T-cell (primary cell): ENCODE measurements at regions not wholly inside any gene's neighbourhood (a gene's known extent, or its start where the extent isn't known, plus 50 kb on each side); places are given as distances from the start of the nearest gene placed in this dataset.
"Not testable (repeated sequence)": the region's sequence is repeated elsewhere in the genome, so short reads cannot be mapped to it uniquely, and the experiment has no call there.

ENCODE experiments used
- ATAC-seq, 4 experiments: fragments of 200-7000 bp in 3 of 4; fragments of 150-1000 bp in 1 of 4; cut with Tn5 transposase; replicated peaks in 1 of 4; 1 replicate in 3 of 4; 2 replicates in 1 of 4; pipeline ENCODE4 v1.10.0; 2021; ENCODE audit warnings: moderate library complexity in 3 of 4, mild to moderate bottlenecking in 2 of 4, moderate number of reproducible peaks in 1 of 4
- CTCF ChIA-PET, 2 donors: fragments of 300-600 bp; sonication (Branson Sonifier 250); formaldehyde crosslinking; loops; one replicate each; lab custom pipeline; 2022; ENCODE audit warnings: antibody characterized with exemption in 2 of 2; lab: Charles Lee
- POLR2A ChIA-PET, 2 donors: fragments of 300-600 bp; sonication (Branson Sonifier 250); formaldehyde crosslinking; loops; one replicate each; lab custom pipeline; 2022; ENCODE audit warnings: antibody characterized with exemption in 2 of 2; lab: Charles Lee
- DNase-seq, 35 experiments: peaks; one replicate each; pipeline versions ENCODE4 v3.0.0 to v3.0.0-alpha.2; 2013 to 2023
- H3K27ac ChIP-seq: one replicate; pipeline ENCODE4 v1.5.1; 2013; ENCODE audit warnings: low read length
- H3K27me3 ChIP-seq, 2 experiments: replicated peaks in 1 of 2; 1 replicate in 1 of 2; 2 replicates in 1 of 2; pipeline versions ENCODE4 v1.6.1 to v1.7.0; 2013; ENCODE audit warnings: low read length in 1 of 2, mixed read lengths in 1 of 2; ENCODE audit not compliant: control insufficient read depth in 2 of 2, insufficient read depth in 2 of 2; ENCODE audit errors: extremely low read depth in 1 of 2
- H3K36me3 ChIP-seq, 2 donors: 1 replicate in 1 of 2; 2 replicates in 1 of 2; pipeline versions ENCODE4 v1.6.1 to v1.7.0; 2013; ENCODE audit warnings: low read length in 1 of 2; ENCODE audit not compliant: control insufficient read depth in 2 of 2, insufficient read depth in 1 of 2; ENCODE audit errors: extremely low read depth in 1 of 2
- H3K4me1 ChIP-seq, 2 experiments: 1 replicate in 1 of 2; 2 replicates in 1 of 2; pipeline versions ENCODE4 v1.6.1 to v1.7.0; 2013; ENCODE audit warnings: low read length in 2 of 2, mixed read lengths in 1 of 2; ENCODE audit not compliant: insufficient read depth in 2 of 2, control insufficient read depth in 1 of 2; ENCODE audit errors: extremely low read depth in 1 of 2
- H3K4me3 ChIP-seq, 2 donors: 1 replicate in 1 of 2; 2 replicates in 1 of 2; pipeline versions ENCODE4 v1.5.1 to v1.7.0; 2013; ENCODE audit warnings: mild to moderate bottlenecking in 2 of 2, low read length in 1 of 2, moderate library complexity in 1 of 2; ENCODE audit not compliant: control insufficient read depth in 1 of 2; ENCODE audit errors: extremely low read depth in 1 of 2
- H3K9me3 ChIP-seq: 2 replicates; pipeline ENCODE4 v1.7.0; 2013
- H3K27ac Mint-ChIP-seq, 2 donors: one replicate each; pipeline ENCODE4 v1.8.0; 2020 to 2021; ENCODE audit warnings: mild to moderate bottlenecking in 2 of 2, mixed read lengths in 2 of 2
- H3K27me3 Mint-ChIP-seq, 2 donors: one replicate each; pipeline ENCODE4 v1.8.0; 2021 to 2022; ENCODE audit warnings: mixed read lengths in 2 of 2
- H3K36me3 Mint-ChIP-seq: one replicate; pipeline ENCODE4 v1.8.0; 2021; ENCODE audit warnings: mixed read lengths
- H3K4me1 Mint-ChIP-seq, 3 donors: one replicate each; pipeline ENCODE4 v1.8.0; 2020 to 2022; ENCODE audit warnings: mixed read lengths in 3 of 3, mild to moderate bottlenecking in 1 of 3
- H3K4me3 Mint-ChIP-seq, 3 donors: one replicate each; pipeline ENCODE4 v1.8.0; 2020 to 2022; ENCODE audit warnings: mild to moderate bottlenecking in 3 of 3, mixed read lengths in 3 of 3, moderate library complexity in 3 of 3
- H3K9me3 Mint-ChIP-seq, 3 donors: one replicate each; pipeline ENCODE4 v1.8.0; 2020 to 2022; ENCODE audit warnings: mixed read lengths in 3 of 3
- WGBS: methylation state at CpG from one replicate; pipeline ENCODE4 v1.1.5; 2013; ENCODE audit warnings: missing lambda C conversion rate; ENCODE audit not compliant: insufficient coverage; 5-methylcytosine and 5-hydroxymethylcytosine counted together

DNA sequence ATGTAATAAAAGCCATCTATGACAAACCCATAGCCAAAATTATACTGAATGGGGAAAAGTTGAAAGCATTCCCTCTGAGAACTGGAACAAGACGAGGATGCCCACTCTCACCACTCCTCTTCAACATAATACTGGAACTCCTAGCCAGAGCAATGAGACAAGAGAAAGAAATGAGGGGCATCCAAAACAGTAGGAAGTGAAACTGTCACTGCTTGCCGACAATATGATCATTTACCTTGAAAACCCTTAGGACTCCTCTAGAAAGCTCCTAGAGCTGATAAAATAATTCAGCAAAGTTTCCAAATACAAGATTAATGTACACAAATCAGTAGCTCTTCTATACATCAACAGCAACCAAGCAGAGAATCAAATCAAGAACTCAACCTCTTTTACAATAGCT lies 241.0 kb upstream of the ZEB2 start:
- H3K27ac ChIP-seq, CTCF ChIA-PET: not testable (repeated sequence)

GRCh38 chr2:144759746-144760145 lies 239.8 kb upstream of the ZEB2 start:
- ChIA-PET POLR2A (no interaction called here), CTCF (no interaction called here)
- no peak for DNase-seq

More for the DNA sequence above, 241.0 kb upstream of the ZEB2 start:
- H3K4me3 ChIP-seq, ATAC-seq, H3K9me3 Mint-ChIP-seq, H3K36me3 ChIP-seq, DNase-seq, H3K4me1 ChIP-seq, H3K27me3 Mint-ChIP-seq, H3K9me3 ChIP-seq, H3K4me3 Mint-ChIP-seq, H3K27me3 ChIP-seq, H3K4me1 Mint-ChIP-seq, H3K27ac Mint-ChIP-seq, POLR2A ChIA-PET, H3K36me3 Mint-ChIP-seq: not testable (repeated sequence)
- WGBS: 100% methylated on average over 1 of the region's 2 CpGs

DNA sequence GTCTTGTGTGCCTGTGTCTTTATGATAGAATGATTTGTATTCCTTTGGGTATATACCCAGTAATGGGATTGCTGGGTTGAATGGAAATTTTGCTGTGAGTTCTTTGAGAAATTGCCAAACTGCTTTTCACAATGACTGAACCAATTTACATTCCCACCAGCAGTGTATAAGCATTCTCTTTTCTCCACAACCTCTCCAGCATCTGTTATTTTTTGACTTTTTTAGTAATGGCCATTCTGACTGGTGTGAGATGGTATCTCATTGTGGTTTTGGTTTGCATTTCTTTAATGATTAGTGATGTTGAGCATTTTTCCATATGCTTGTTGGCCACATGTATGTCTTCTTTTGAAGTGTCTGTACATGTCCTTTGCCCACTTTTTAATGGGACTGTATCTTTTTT lies 238.3 kb upstream of the ZEB2 start:
- POLR2A ChIA-PET, H3K36me3 Mint-ChIP-seq, H3K27ac ChIP-seq, H3K4me1 Mint-ChIP-seq, H3K4me1 ChIP-seq, H3K27ac Mint-ChIP-seq, H3K9me3 ChIP-seq, H3K9me3 Mint-ChIP-seq, H3K27me3 ChIP-seq, H3K4me3 Mint-ChIP-seq, H3K4me3 ChIP-seq, ATAC-seq, H3K36me3 ChIP-seq, DNase-seq, H3K27me3 Mint-ChIP-seq, CTCF ChIA-PET: not testable (repeated sequence)

More at GRCh38 chr2:144759746-144760145, 239.8 kb upstream of the ZEB2 start:
- Histone ChIP-seq H3K4me1 (no peaks in the 10 kb centered on the region), H3K4me3 (no peak overlapping the region), H3K27me3 (no peaks in the 10 kb centered on the region), H3K27ac (no peak overlapping the region), H3K36me3 (no peaks in the 10 kb centered on the region), H3K9me3 (no peaks in the 10 kb centered on the region)
- H3K27me3 Mint-ChIP-seq: peaks cover 0 to 1% of the 10 kb centered on the region in 2 donors
- H3K27ac Mint-ChIP-seq: no peak overlapping the region
- H3K4me3 Mint-ChIP-seq: no peak overlapping the region
- ATAC-seq: no peak
- no peaks in the 10 kb centered on the region for H3K4me1 Mint-ChIP-seq
- no peaks in the 10 kb centered on the region for H3K9me3 Mint-ChIP-seq
- H3K36me3 Mint-ChIP-seq: no peaks in the 10 kb centered on the region

- Histone ChIP-seq H3K9me3 (no peaks in the 10 kb centered on the region), H3K27ac (no peak overlapping the region), H3K27me3 (no peaks in the 10 kb centered on the region), H3K36me3 (no peaks in the 10 kb centered on the region), H3K4me3 (no peak overlapping the region), H3K4me1 (no peaks in the 10 kb centered on the region)
- no CpG with 5 or more reads among the region's 3 CpGs for WGBS
- no peaks in the 10 kb centered on the region for H3K4me1 Mint-ChIP-seq
- H3K9me3 Mint-ChIP-seq: peaks cover 6 to 30% (median 19%) of the 10 kb centered on the region in 3 donors
- POLR2A ChIA-PET: no interaction called here
- CTCF ChIA-PET: no interaction called here
- no peaks in the 10 kb centered on the region for H3K27me3 Mint-ChIP-seq
- no peak overlapping the region for H3K27ac Mint-ChIP-seq
- ATAC-seq (no peak), DNase-seq (no peak)
- no peaks in the 10 kb centered on the region for H3K36me3 Mint-ChIP-seq
- no peak overlapping the region for H3K4me3 Mint-ChIP-seq
These were observed 233.5 kb upstream of the ZEB2 start for GRCh38 chr2:144753416-144753815.

DNA sequence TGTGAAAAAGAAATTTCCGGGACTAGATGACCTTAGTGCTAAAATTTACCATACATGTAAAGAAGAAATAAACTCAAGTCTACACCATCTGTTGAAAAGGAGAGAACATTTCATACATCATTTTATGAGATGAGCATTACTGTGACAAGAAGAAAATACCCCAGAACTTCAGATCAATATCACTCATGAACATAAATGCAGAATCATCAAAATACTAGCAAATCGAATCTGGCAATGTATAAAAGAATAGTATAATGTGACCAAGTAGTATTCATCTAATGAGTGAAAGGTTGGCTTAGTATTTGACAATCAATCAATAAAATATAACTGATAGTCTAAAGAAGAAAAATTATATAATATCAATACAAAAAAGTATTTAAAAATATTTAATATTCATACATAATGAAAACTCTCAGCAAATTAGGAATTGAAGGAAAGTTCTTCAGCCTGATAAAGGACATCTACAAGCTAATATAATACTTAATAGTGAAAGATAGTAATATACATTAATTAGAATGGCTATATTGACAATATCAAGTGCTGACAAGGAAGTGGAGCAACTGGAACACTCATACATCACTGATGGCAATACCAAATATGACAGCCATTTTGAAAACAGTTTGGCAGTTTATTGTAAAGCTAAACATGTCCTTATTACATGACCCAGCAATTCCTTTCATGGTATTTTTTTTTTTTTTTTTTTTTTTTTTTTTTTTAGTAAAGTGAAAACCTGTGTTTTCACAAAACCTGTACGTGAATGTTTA lies 231.4 kb upstream of the ZEB2 start:
- ATAC-seq (no peak), DNase-seq (no peak)
- Histone ChIP-seq H3K9me3 (no peaks in the 10 kb centered on the region), H3K4me3 (no peak overlapping the region), H3K4me1 (no peaks in the 10 kb centered on the region), H3K27me3 (no peaks in the 10 kb centered on the region), H3K27ac (no peak overlapping the region), H3K36me3 (no peaks in the 10 kb centered on the region)
- peaks cover 11 to 48% (median 36%) of the 10 kb centered on the region in 3 donors for H3K9me3 Mint-ChIP-seq
- H3K27me3 Mint-ChIP-seq: no peaks in the 10 kb centered on the region
- no peaks in the 10 kb centered on the region for H3K4me1 Mint-ChIP-seq
- H3K27ac Mint-ChIP-seq: no peak overlapping the region
- ChIA-PET POLR2A (no interaction called here), CTCF (no interaction called here)
- H3K4me3 Mint-ChIP-seq: no peak overlapping the region
- H3K36me3 Mint-ChIP-seq: no peaks in the 10 kb centered on the region
- no CpG with 5 or more reads among the region's 3 CpGs for WGBS

DNA sequence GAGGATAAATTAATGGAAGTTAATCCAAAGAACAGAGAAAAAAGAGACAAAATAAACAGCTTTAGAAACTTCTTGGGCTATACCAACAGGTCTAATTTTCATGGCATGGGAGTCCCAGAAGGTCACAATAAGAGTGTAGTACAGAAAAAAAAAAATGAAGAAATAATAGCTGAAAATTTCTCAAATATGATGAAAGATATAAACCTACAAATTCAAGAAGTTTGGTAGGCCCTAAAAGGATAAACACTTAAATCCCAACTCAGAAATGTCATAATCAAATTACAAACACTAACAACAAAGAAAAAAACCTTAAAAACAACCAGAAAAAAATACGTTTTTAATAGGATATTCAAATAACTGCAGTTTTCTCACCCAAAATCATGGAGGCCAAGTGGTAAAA lies 229.3 kb upstream of the ZEB2 start:
- no peaks in the 10 kb centered on the region for H3K4me1 Mint-ChIP-seq
- peaks cover 13 to 53% (median 39%) of the 10 kb centered on the region in 3 donors for H3K9me3 Mint-ChIP-seq
- Histone ChIP-seq H3K4me1 (no peaks in the 10 kb centered on the region), H3K9me3 (no peaks in the 10 kb centered on the region), H3K4me3 (no peak overlapping the region), H3K27me3 (no peaks in the 10 kb centered on the region), H3K36me3 (no peaks in the 10 kb centered on the region), H3K27ac (no peak overlapping the region)
- ATAC-seq (no peak), DNase-seq (no peak)
- H3K4me3 Mint-ChIP-seq: no peak overlapping the region
- H3K27ac Mint-ChIP-seq: no peak overlapping the region
- H3K27me3 Mint-ChIP-seq: no peaks in the 10 kb centered on the region
- ChIA-PET CTCF (no interaction called here), POLR2A (no interaction called here)
- WGBS: no CpG with 5 or more reads among the region's 1 CpG
- no peaks in the 10 kb centered on the region for H3K36me3 Mint-ChIP-seq

DNA sequence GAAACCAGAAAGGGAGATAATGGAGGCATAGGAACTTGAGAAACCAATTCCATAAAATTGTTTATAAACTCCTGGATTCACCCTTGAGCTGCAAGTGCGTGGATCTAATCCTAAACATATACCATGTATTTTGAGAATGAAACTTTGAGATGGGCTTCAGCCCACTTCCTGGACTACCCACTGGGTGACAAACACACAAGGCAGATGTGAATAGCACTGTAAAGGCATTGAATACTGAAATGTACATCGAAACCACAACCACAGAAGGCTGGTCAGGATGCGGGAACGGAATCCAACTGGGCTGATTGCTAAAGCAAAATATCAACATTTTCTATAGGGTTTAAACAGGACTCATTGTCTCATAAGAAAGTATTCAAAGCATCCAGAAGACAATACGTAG lies 228.5 kb upstream of the ZEB2 start:
- POLR2A ChIA-PET: no interaction called here
- no peaks in the 10 kb centered on the region for H3K36me3 ChIP-seq
- Mint-ChIP-seq H3K9me3 (peaks cover 13 to 53% (median 39%) of the 10 kb centered on the region in 3 donors), H3K4me1 (no peaks in the 10 kb centered on the region), H3K4me3 (no peak overlapping the region), H3K27me3 (no peaks in the 10 kb centered on the region), H3K36me3 (no peaks in the 10 kb centered on the region), H3K27ac (peak overlapping the region in 1 of 2 donors; percentile 2)
- H3K27me3 ChIP-seq: no peaks in the 10 kb centered on the region
- CTCF ChIA-PET: no interaction called here
- H3K4me3 ChIP-seq: no peak overlapping the region
- no peak for DNase-seq
- no peaks in the 10 kb centered on the region for H3K9me3 ChIP-seq
- no peak overlapping the region for H3K27ac ChIP-seq
- H3K4me1 ChIP-seq: no peaks in the 10 kb centered on the region
- ATAC-seq: no peak
- WGBS: 95% methylated on average over 3 of the region's 5 CpGs
